ENCODE measurements at regions not wholly inside any gene's neighbourhood (a gene's known extent, or its start where the extent isn't known, plus 50 kb on each side); places are given as distances from the start of the nearest gene placed in this dataset.

DNA sequence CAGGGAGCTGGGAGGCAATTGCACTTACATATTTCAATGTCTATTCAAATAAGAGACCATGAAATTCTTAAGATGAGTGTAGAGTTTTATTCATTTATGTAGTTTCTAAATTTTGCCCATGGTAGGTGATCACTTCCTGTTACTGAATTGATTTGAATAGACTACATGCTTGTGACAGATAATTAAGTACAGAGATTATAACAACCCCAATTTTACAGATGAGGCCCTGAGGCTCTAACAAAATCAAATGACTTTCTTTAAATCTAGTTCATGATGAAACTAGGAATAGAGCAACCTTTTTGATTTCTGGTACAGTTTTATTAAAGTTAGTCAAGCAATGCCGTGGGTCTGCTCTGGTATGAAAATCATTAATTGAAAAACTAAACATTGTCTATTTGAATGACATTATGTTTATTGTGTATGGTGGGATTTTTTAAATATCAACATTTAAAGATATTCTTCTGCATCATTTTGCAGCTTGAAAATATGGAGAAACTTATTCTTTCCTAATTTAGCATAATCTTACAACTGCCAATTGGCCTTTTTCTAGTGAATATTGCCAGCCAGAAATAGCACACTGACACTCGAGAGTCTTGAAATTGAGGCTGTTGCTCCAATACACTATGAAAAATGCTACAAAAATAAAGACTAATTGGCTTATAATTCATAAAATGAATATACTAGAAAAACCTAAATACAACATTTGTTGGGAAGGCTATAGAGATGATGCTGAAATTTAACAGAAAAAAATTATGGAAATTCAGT is 308.9 kb downstream of the SLC6A15 start:
- H3K36me3 ChIP-seq: no peaks in the 10 kb centered on the region
- H3K27ac ChIP-seq: no peak overlapping the region
- H3K27me3 ChIP-seq: no peaks in the 10 kb centered on the region
- H3K9me3 ChIP-seq: no peaks in the 10 kb centered on the region
- intact Hi-C loops (cut with DNase I): no loop called here
- H3K4me1 ChIP-seq: no peaks in the 10 kb centered on the region
- DNase-seq: no peak
- WGBS, 2 donors: 75 to 79% methylated on average over 2 of the region's 2 CpGs
- TF ChIP-seq, protein P1, sequence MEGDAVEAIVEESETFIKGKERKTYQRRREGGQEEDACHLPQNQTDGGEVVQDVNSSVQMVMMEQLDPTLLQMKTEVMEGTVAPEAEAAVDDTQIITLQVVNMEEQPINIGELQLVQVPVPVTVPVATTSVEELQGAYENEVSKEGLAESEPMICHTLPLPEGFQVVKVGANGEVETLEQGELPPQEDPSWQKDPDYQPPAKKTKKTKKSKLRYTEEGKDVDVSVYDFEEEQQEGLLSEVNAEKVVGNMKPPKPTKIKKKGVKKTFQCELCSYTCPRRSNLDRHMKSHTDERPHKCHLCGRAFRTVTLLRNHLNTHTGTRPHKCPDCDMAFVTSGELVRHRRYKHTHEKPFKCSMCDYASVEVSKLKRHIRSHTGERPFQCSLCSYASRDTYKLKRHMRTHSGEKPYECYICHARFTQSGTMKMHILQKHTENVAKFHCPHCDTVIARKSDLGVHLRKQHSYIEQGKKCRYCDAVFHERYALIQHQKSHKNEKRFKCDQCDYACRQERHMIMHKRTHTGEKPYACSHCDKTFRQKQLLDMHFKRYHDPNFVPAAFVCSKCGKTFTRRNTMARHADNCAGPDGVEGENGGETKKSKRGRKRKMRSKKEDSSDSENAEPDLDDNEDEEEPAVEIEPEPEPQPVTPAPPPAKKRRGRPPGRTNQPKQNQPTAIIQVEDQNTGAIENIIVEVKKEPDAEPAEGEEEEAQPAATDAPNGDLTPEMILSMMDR (IDR thresholded peaks at IDR 0.05): no peak
- no peak for TF ChIP-seq POLR2A (IDR thresholded peaks at IDR 0.05)
- no peak for TF ChIP-seq POLR2AphosphoS5 (IDR thresholded peaks at IDR 0.05)
- TF ChIP-seq EP300 (IDR thresholded peaks at IDR 0.05): no peak
- H3K4me3 ChIP-seq: no peak overlapping the region

DNA sequence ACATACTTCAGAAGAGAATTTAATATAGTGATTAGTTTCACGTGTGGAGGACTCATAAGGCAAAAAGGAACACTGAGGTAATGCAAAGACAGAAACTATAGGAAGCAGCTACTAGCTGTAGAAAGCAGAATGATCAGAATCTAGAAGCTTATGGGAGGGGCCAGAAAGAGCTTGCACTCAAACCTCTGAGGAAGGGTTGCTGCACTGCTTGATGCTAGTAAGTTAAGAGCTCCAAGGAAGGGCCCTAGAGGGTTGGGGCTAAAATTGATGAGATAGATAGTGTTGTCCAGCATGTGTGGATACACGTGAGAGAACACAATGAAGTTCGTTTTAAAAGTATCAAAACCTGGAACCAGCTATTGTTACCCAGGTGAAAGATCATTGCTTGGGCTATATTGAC is 311.1 kb downstream of the SLC6A15 start:
- H3K9me3 ChIP-seq: no peaks in the 10 kb centered on the region
- H3K36me3 ChIP-seq: no peaks in the 10 kb centered on the region
- no peaks in the 10 kb centered on the region for H3K27me3 ChIP-seq
- H3K27ac ChIP-seq: no peak overlapping the region
- no peak for DNase-seq
- no peaks in the 10 kb centered on the region for H3K4me1 ChIP-seq
- intact Hi-C loops (cut with DNase I): no loop called here
- no peak overlapping the region for H3K4me3 ChIP-seq
- 48 to 73% methylated on average over 3 of the region's 3 CpGs for WGBS, 2 donors
- TF ChIP-seq POLR2AphosphoS5 (IDR thresholded peaks at IDR 0.05) (no peak), EP300 (IDR thresholded peaks at IDR 0.05) (no peak), POLR2A (IDR thresholded peaks at IDR 0.05) (no peak)
- TF ChIP-seq, protein P1 (IDR thresholded peaks at IDR 0.05): no peak

DNA sequence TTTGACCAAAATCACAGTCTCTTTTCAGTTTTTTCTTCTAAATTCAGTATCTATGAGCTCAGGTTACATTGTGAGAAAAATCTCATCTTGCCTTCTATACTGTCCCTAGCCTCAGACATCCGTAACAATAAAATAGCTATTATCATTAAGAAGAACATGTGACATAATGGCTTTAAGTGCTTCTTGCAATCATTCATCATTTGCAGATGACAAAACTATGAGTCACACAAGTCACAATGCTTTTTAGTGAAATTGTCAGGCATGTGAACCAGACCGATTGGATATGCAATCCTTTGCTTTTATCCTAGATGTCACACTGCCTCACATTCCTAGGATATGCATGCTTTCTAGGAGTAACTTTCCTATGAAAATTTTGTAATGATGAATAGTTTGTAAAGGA is 313.1 kb downstream of the SLC6A15 start:
- Histone ChIP-seq H3K4me1 (no peaks in the 10 kb centered on the region), H3K4me3 (no peak overlapping the region), H3K27me3 (no peaks in the 10 kb centered on the region), H3K9me3 (no peaks in the 10 kb centered on the region), H3K27ac (no peak overlapping the region), H3K36me3 (no peaks in the 10 kb centered on the region)
- 40 to 59% methylated on average over 2 of the region's 2 CpGs for WGBS, 2 donors
- DNase-seq: no peak
- TF ChIP-seq, protein P1 (IDR thresholded peaks at IDR 0.05): no peak
- TF ChIP-seq EP300 (IDR thresholded peaks at IDR 0.05): no peak
- TF ChIP-seq POLR2A (IDR thresholded peaks at IDR 0.05): no peak
- TF ChIP-seq POLR2AphosphoS5 (IDR thresholded peaks at IDR 0.05): no peak
- intact Hi-C loops (cut with DNase I): no loop called here

DNA sequence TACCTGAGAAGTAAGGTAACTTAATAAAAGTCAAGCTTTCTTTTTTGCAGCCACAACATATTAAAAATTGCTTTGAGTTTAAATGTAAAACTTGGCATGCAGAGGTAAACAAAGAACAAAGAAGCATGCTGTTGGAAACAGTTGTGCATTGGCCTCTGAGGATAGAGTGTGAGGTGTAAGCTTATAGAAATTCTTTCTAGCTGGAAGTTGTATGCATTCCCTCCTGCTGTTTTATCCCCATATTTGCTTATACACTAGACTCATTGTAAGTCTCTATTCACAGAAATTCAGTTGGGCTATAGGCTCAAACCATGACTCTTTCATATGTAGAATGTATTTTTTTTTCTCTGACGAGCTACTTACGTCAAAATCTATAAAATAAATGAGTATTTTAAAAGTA is 316.3 kb downstream of the SLC6A15 start:
- intact Hi-C loops (cut with DNase I): no loop called here
- TF ChIP-seq, protein P1 (IDR thresholded peaks at IDR 0.05): no peak
- TF ChIP-seq EP300 (IDR thresholded peaks at IDR 0.05): no peak
- no peak for TF ChIP-seq POLR2AphosphoS5 (IDR thresholded peaks at IDR 0.05)
- TF ChIP-seq POLR2A (IDR thresholded peaks at IDR 0.05): no peak
- no peaks in the 10 kb centered on the region for H3K9me3 ChIP-seq
- H3K4me3 ChIP-seq: no peak overlapping the region
- H3K4me1 ChIP-seq: no peaks in the 10 kb centered on the region
- 76 to 78% methylated on average over 2 of the region's 2 CpGs for WGBS, 2 donors
- no peak overlapping the region for H3K27ac ChIP-seq
- H3K27me3 ChIP-seq: no peaks in the 10 kb centered on the region
- no peak for DNase-seq
- H3K36me3 ChIP-seq: no peaks in the 10 kb centered on the region

DNA sequence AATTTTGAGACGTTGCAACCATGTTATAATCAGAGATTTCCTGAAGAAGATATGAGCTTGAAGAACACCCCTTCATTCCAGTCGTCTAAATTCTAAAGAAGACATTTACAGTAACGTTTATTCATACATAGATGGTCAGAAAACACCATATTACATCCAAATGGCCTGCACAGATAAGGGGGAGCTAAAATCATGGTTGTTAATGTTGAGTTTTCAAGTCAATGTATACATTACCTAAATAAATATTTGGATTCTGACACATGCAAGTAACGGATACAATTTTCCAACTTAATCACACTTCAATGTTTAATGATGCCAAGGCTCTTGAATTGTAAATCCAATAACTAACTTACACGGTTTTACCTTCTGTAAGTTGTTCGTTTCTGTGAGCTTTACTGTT is 318.4 kb downstream of the SLC6A15 start:
- intact Hi-C loops (cut with DNase I): no loop called here
- DNase-seq: no peak
- Histone ChIP-seq H3K27me3 (no peaks in the 10 kb centered on the region), H3K4me3 (no peak overlapping the region), H3K9me3 (no peaks in the 10 kb centered on the region), H3K4me1 (no peaks in the 10 kb centered on the region), H3K36me3 (no peaks in the 10 kb centered on the region), H3K27ac (no peak overlapping the region)
- WGBS, 2 donors: 34 to 54% methylated on average over 6 of the region's 6 CpGs
- TF ChIP-seq POLR2AphosphoS5 (IDR thresholded peaks at IDR 0.05) (no peak), EP300 (IDR thresholded peaks at IDR 0.05) (no peak), POLR2A (IDR thresholded peaks at IDR 0.05) (no peak)
- TF ChIP-seq, protein P1 (IDR thresholded peaks at IDR 0.05): no peak

Measured in sigmoid colon (tissue), 6 donors.